A673 (cell line): ENCODE measurements at regions not wholly inside any gene's neighbourhood (a gene's known extent, or its start where the extent isn't known, plus 50 kb on each side); places are given as distances from the start of the nearest gene placed in this dataset.
"Not testable (repeated sequence)": the region's sequence is repeated elsewhere in the genome, so short reads cannot be mapped to it uniquely, and the experiment has no call there.

Source experiments
- EZH2 ChIP-seq: fragments of 200-600 bp; sonication (generic); IDR thresholded peaks from 2 replicates; pipeline ENCODE4 v1.6.1; 2017; ENCODE audit warnings: borderline replicate concordance, low read depth, mild to moderate bottlenecking, mixed read lengths, antibody characterized with exemption, low read length; ENCODE audit not compliant: poor library complexity, severe bottlenecking
- TF ChIP-seq, protein P1 (sequence below): fragments of 300-800, 200-600 bp; sonication (generic); conservative IDR thresholded peaks from 2 replicates; pipeline ENCODE4 v1.5.1; 2017; ENCODE audit warnings: low read depth, mild to moderate bottlenecking, antibody characterized with exemption, low read length, moderate library complexity, mixed read lengths

DNA sequence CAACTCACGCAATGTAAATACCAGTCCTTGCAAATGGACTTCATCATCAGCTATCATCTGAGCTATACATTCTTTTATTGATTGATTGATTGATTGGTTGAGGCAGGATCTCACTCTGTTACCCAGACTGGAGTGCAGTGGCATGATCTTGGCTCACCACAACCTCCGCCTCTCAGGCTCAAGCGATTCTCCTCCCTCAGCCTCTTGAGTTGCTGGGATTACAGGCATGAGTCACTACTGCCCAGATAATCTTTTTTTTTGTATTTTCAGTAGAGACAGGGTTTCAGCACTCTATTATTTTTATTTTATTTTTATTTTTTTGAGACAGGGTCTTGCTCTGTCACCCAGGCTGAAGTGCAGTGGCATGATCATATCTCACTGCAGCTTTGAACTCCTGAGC, 369.5 kb downstream of the MAT2B start:
- TF ChIP-seq, protein P1, sequence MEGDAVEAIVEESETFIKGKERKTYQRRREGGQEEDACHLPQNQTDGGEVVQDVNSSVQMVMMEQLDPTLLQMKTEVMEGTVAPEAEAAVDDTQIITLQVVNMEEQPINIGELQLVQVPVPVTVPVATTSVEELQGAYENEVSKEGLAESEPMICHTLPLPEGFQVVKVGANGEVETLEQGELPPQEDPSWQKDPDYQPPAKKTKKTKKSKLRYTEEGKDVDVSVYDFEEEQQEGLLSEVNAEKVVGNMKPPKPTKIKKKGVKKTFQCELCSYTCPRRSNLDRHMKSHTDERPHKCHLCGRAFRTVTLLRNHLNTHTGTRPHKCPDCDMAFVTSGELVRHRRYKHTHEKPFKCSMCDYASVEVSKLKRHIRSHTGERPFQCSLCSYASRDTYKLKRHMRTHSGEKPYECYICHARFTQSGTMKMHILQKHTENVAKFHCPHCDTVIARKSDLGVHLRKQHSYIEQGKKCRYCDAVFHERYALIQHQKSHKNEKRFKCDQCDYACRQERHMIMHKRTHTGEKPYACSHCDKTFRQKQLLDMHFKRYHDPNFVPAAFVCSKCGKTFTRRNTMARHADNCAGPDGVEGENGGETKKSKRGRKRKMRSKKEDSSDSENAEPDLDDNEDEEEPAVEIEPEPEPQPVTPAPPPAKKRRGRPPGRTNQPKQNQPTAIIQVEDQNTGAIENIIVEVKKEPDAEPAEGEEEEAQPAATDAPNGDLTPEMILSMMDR, result not testable (repeated sequence)
- not testable (repeated sequence) for TF ChIP-seq EZH2
